Ovary (tissue), 3 donors: ENCODE measurements at regions not wholly inside any gene's neighbourhood (a gene's known extent, or its start where the extent isn't known, plus 50 kb on each side); places are given as distances from the start of the nearest gene placed in this dataset.

Source experiments
- EP300 ChIP-seq: sonication (generic); formaldehyde crosslinking; IDR thresholded peaks from one replicate; pipeline ENCODE4 v1.6.1; 2017; ENCODE audit warnings: antibody characterized with exemption
- POLR2A ChIP-seq: fragments of 450-650 bp; IDR thresholded peaks from one replicate; pipeline ENCODE4 v1.6.1; 2017; ENCODE audit warnings: antibody characterized with exemption, mild to moderate bottlenecking, moderate library complexity
- TF ChIP-seq, protein P1 (sequence below), 3 donors: fragments of 450-650 bp in 2 of 3; fragments of 200-600 bp in 1 of 3; IDR thresholded peaks; one replicate each; pipeline versions ENCODE4 v1.5.1 to v1.8.0; 2016 to 2022; ENCODE audit warnings: antibody characterized with exemption in 3 of 3, mild to moderate bottlenecking in 1 of 3
- donor health status: DM: no; HTN: no; CAD: no.

DNA sequence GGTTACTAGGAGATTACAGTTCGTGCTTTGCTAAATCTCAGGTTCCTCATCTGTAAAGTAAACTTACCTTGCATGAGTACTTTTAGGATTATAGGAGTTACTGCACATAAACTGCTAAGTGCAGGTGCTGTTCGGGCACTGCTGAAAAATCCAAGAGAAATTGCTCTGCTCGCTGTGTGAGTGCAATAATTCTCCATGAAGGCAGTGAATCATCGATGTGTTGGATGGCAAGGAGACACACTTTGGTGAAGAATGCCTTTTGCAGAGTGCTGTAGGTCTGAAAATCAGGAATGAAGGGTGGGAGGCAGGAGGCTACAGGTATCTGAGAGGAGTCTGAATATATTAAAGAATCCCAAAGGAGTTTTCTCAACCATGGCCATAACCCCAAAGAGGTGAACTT is 113.0 kb downstream of the CHIC2 start:
- TF ChIP-seq, protein P1, sequence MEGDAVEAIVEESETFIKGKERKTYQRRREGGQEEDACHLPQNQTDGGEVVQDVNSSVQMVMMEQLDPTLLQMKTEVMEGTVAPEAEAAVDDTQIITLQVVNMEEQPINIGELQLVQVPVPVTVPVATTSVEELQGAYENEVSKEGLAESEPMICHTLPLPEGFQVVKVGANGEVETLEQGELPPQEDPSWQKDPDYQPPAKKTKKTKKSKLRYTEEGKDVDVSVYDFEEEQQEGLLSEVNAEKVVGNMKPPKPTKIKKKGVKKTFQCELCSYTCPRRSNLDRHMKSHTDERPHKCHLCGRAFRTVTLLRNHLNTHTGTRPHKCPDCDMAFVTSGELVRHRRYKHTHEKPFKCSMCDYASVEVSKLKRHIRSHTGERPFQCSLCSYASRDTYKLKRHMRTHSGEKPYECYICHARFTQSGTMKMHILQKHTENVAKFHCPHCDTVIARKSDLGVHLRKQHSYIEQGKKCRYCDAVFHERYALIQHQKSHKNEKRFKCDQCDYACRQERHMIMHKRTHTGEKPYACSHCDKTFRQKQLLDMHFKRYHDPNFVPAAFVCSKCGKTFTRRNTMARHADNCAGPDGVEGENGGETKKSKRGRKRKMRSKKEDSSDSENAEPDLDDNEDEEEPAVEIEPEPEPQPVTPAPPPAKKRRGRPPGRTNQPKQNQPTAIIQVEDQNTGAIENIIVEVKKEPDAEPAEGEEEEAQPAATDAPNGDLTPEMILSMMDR (IDR thresholded peaks at IDR 0.05), result no peak
- no peak for TF ChIP-seq POLR2A
- no peak for TF ChIP-seq EP300
